Thyroid gland (tissue), 4 donors: ENCODE measurements at regions not wholly inside any gene's neighbourhood (a gene's known extent, or its start where the extent isn't known, plus 50 kb on each side); places are given as distances from the start of the nearest gene placed in this dataset.
"Not testable (repeated sequence)": the region's sequence is repeated elsewhere in the genome, so short reads cannot be mapped to it uniquely, and the experiment has no call there.

Source experiments
- POLR2A ChIP-seq, 2 donors: fragments of 450-650 bp; IDR thresholded peaks; one replicate each; pipeline ENCODE4 v1.6.1; 2017; ENCODE audit warnings: antibody characterized with exemption in 2 of 2, mild to moderate bottlenecking in 2 of 2, moderate library complexity in 1 of 2
- TF ChIP-seq, protein P1 (sequence below), 6 experiments: fragments of 200-600 bp in 3 of 6; fragments of 450-650 bp in 3 of 6; sonication (generic) in 3 of 6; IDR thresholded peaks; one replicate each; pipeline ENCODE4 v1.5.1; 2016 to 2019; ENCODE audit warnings: antibody characterized with exemption in 6 of 6, mild to moderate bottlenecking in 2 of 6, inconsistent platforms in 1 of 6, moderate library complexity in 1 of 6

- TF ChIP-seq, protein P1, sequence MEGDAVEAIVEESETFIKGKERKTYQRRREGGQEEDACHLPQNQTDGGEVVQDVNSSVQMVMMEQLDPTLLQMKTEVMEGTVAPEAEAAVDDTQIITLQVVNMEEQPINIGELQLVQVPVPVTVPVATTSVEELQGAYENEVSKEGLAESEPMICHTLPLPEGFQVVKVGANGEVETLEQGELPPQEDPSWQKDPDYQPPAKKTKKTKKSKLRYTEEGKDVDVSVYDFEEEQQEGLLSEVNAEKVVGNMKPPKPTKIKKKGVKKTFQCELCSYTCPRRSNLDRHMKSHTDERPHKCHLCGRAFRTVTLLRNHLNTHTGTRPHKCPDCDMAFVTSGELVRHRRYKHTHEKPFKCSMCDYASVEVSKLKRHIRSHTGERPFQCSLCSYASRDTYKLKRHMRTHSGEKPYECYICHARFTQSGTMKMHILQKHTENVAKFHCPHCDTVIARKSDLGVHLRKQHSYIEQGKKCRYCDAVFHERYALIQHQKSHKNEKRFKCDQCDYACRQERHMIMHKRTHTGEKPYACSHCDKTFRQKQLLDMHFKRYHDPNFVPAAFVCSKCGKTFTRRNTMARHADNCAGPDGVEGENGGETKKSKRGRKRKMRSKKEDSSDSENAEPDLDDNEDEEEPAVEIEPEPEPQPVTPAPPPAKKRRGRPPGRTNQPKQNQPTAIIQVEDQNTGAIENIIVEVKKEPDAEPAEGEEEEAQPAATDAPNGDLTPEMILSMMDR (IDR thresholded peaks at IDR 0.05) = not testable (repeated sequence)
- TF ChIP-seq POLR2A (IDR thresholded peaks at IDR 0.05) = not testable (repeated sequence)
These were observed 224.4 kb downstream of the KLF6 start for GRCh38 chr10:3560628-3561027.
